ENCODE measurements at regions not wholly inside any gene's neighbourhood (a gene's known extent, or its start where the extent isn't known, plus 50 kb on each side); places are given as distances from the start of the nearest gene placed in this dataset.

DNA sequence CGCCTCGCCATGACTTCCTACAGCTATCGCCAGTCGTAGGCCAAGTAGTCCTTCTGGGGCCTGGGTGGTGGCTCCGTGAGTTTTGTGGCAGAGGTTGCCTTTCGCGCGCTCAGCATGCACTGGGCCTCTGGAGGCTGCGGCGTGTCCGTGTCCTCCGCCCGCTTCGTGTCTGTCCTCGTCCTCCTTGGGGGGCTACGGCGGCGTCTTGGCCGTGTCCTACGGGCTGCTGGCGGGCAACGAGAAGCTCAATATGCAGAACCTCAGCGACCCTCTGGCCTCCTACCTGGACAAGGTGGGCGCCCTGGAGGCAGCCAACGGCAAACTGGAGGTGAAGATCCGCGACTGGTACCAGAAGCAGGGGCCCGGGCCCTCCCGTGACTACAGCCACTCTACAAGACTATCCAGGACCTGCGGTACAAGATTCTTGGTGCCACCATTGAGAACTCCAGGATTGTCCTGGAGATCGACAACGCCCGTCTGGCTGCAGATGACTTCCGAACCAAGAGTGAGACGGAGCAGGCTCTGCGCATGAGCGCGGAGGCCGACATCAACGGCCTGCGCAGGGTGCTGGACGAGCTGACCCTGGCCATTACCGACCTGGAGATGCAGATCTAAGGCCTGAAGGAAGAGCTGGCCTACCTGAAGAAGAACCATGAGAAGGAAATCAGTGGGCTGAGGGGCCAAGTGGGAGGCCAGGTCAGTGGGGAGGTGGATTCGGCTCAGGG, 296.3 kb downstream of the OGFRL1 start:
- Histone ChIP-seq H3K36me3 (ENCODE audit: insufficient read depth, low read depth, low read length) (no peaks in the 10 kb centered on the region), H3K27ac (ENCODE audit: low read length) (no peak overlapping the region), H3K9ac (ENCODE audit: low read depth, low read length) (no peak overlapping the region), H3K27me3 (ENCODE audit: insufficient read depth, low read length) (no peaks in the 10 kb centered on the region), H3K4me3 (ENCODE audit: low read length) (no peak overlapping the region), H3K4me1 (ENCODE audit: insufficient read depth, low read length) (no peaks in the 10 kb centered on the region), H3K9me3 (ENCODE audit: insufficient read depth, low read depth, low read length) (no peaks in the 10 kb centered on the region)

DNA sequence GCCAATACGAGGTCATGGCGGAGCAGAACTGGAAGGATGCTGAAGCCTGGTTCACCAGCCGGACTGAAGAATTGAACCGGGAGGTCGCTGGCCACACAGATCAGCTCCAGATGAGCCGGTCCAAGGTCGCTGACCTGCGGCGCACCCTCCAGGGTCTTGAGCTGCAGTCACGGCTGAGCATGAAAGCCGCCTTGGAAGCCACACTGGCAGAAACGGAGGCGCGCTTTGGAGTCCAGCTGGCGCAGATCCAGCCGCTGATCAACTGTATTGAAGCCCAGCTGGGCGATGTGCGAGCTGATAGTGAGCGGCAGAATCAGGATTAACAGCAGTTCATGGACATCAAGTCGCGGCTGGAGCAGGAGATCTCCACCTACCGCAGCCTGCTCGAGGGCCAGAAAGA, 296.9 kb downstream of the OGFRL1 start:
- H3K4me1 ChIP-seq (ENCODE audit: insufficient read depth, low read length): no peaks in the 10 kb centered on the region
- no peak overlapping the region for H3K27ac ChIP-seq (ENCODE audit: low read length)
- no peaks in the 10 kb centered on the region for H3K9me3 ChIP-seq (ENCODE audit: insufficient read depth, low read depth, low read length)
- no peak overlapping the region for H3K4me3 ChIP-seq (ENCODE audit: low read length)
- H3K36me3 ChIP-seq (ENCODE audit: insufficient read depth, low read depth, low read length): no peaks in the 10 kb centered on the region
- H3K27me3 ChIP-seq (ENCODE audit: insufficient read depth, low read length): no peaks in the 10 kb centered on the region
- H3K9ac ChIP-seq (ENCODE audit: low read depth, low read length): no peak overlapping the region

DNA sequence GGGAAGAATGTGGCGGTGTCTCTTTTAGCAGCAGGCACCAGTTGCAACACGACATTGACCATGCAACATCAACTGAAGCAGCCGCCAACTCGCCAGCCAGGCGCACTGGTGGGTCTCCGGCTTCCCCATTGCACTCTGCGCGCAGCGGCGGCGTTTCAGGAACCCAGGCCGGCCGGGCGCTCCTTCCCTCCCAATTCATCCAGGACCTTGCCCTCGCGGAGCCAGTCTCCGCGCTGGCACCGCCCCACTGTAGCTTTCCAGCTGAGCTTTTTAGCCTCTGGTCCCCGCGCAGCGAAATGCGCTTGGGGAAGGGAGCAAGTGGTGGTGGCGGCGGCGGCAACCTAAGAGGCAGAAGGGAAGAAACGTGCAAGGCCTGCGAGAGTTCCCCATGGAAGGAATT, 297.9 kb upstream of the RIMS1 start:
- Histone ChIP-seq H3K4me1 (ENCODE audit: insufficient read depth, low read length) (no peaks in the 10 kb centered on the region), H3K9me3 (ENCODE audit: insufficient read depth, low read depth, low read length) (peaks cover 2% of the 10 kb centered on the region; the same call in 1 of the 2 replicates), H3K9ac (ENCODE audit: low read depth, low read length) (no peak overlapping the region), H3K36me3 (ENCODE audit: insufficient read depth, low read depth, low read length) (no peaks in the 10 kb centered on the region), H3K4me3 (ENCODE audit: low read length) (no peak overlapping the region), H3K27me3 (ENCODE audit: insufficient read depth, low read length) (no peaks in the 10 kb centered on the region), H3K27ac (ENCODE audit: low read length) (no peak overlapping the region)

DNA sequence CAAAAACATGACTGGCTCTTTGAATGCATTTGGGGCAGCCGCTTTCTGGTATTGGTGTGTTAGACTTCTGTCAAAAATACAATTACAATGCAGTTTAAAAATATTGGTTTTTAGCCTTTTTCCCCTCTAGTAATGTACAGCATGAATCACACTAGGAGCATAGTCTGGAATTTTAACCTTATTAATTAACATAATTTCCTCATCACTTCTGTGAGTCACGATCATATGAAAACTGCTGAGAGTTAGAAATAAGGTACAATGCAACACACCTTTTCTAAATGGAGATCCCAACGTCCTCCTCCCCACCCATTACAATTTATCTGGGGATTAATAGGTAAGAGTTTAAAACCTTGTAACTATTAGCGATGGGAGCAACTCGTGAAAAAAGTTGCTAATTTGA, 297.1 kb upstream of the RIMS1 start:
- Histone ChIP-seq H3K27ac (ENCODE audit: low read length) (no peak overlapping the region), H3K9ac (ENCODE audit: low read depth, low read length) (no peak overlapping the region), H3K4me1 (ENCODE audit: insufficient read depth, low read length) (no peaks in the 10 kb centered on the region), H3K27me3 (ENCODE audit: insufficient read depth, low read length) (no peaks in the 10 kb centered on the region), H3K4me3 (ENCODE audit: low read length) (no peak overlapping the region), H3K9me3 (ENCODE audit: insufficient read depth, low read depth, low read length) (peaks cover 3% of the 10 kb centered on the region; the same call in 1 of the 2 replicates), H3K36me3 (ENCODE audit: insufficient read depth, low read depth, low read length) (no peaks in the 10 kb centered on the region)

DNA sequence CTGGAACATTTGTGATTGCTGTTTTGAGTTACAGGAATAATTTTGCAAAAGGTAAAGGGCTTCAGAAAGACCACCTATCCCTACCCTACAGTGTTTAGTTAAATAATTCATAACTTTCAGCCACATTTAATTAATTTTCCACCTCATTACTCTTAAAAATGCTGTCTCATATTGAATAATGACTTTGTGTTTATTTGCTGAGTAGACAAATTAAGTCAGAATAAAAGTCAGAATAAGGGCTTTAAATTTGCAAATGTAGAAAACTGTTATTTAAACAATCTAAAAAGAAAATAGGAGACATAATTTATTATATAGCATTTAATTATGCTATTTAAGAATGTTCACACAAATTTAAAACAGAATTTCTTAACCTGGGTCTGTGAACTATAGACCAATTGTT, 293.7 kb upstream of the RIMS1 start:
- H3K27me3 ChIP-seq (ENCODE audit: insufficient read depth, low read length): no peaks in the 10 kb centered on the region
- H3K4me1 ChIP-seq (ENCODE audit: insufficient read depth, low read length): no peaks in the 10 kb centered on the region
- H3K27ac ChIP-seq (ENCODE audit: low read length): no peak overlapping the region
- H3K4me3 ChIP-seq (ENCODE audit: low read length): no peak overlapping the region
- H3K36me3 ChIP-seq (ENCODE audit: insufficient read depth, low read depth, low read length): no peaks in the 10 kb centered on the region
- no peak overlapping the region for H3K9ac ChIP-seq (ENCODE audit: low read depth, low read length)
- H3K9me3 ChIP-seq (ENCODE audit: insufficient read depth, low read depth, low read length): peaks cover 3% of the 10 kb centered on the region; the same call in 1 of the 2 replicates

GRCh38 chr6:71599359-71599758, 287.0 kb upstream of the RIMS1 start:
- no peaks in the 10 kb centered on the region for H3K36me3 ChIP-seq (ENCODE audit: insufficient read depth, low read depth, low read length)
- no peak overlapping the region for H3K27ac ChIP-seq (ENCODE audit: low read length)
- H3K9me3 ChIP-seq (ENCODE audit: insufficient read depth, low read depth, low read length): no peaks in the 10 kb centered on the region
- no peak overlapping the region for H3K9ac ChIP-seq (ENCODE audit: low read depth, low read length)
- no peaks in the 10 kb centered on the region for H3K27me3 ChIP-seq (ENCODE audit: insufficient read depth, low read length)
- H3K4me1 ChIP-seq (ENCODE audit: insufficient read depth, low read length): peaks cover 4% of the 10 kb centered on the region; the same call in 1 of the 2 replicates
- no peak overlapping the region for H3K4me3 ChIP-seq (ENCODE audit: low read length)

GRCh38 chr6:71602385-71603007, 283.9 kb upstream of the RIMS1 start:
- Histone ChIP-seq H3K27me3 (ENCODE audit: insufficient read depth, low read length) (no peaks in the 10 kb centered on the region), H3K9me3 (ENCODE audit: insufficient read depth, low read depth, low read length) (no peaks in the 10 kb centered on the region), H3K27ac (ENCODE audit: low read length) (no peak overlapping the region), H3K4me3 (ENCODE audit: low read length) (no peak overlapping the region), H3K9ac (ENCODE audit: low read depth, low read length) (no peak overlapping the region), H3K36me3 (ENCODE audit: insufficient read depth, low read depth, low read length) (no peaks in the 10 kb centered on the region), H3K4me1 (ENCODE audit: insufficient read depth, low read length) (peaks cover 4% of the 10 kb centered on the region; the same call in 1 of the 2 replicates)

GRCh38 chr6:71603021-71603420, 283.3 kb upstream of the RIMS1 start:
- Histone ChIP-seq H3K4me1 (ENCODE audit: insufficient read depth, low read length) (peaks cover 4% of the 10 kb centered on the region; the same call in 1 of the 2 replicates), H3K27me3 (ENCODE audit: insufficient read depth, low read length) (no peaks in the 10 kb centered on the region), H3K9me3 (ENCODE audit: insufficient read depth, low read depth, low read length) (no peaks in the 10 kb centered on the region), H3K9ac (ENCODE audit: low read depth, low read length) (no peak overlapping the region), H3K27ac (ENCODE audit: low read length) (no peak overlapping the region), H3K4me3 (ENCODE audit: low read length) (no peak overlapping the region), H3K36me3 (ENCODE audit: insufficient read depth, low read depth, low read length) (no peaks in the 10 kb centered on the region)

DNA sequence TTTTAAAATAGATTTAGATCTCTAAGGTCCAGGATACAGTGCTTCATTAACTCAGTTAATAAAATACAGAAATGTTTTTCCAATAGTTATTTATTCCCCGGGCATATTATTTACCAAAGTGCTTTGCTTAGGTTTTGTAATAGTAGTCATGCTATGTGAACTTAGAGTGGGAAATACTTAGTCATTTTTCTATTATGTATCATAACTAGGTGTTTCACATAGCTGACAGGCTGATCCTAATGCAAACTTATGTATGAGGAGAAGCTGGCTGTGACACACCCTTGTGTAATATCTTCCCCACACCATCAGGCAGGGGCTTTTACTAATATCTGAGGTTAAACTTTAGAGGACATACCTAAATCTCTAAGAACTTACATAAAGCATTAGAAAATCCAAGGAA, 277.7 kb upstream of the RIMS1 start:
- Histone ChIP-seq H3K9me3 (ENCODE audit: insufficient read depth, low read depth, low read length) (no peaks in the 10 kb centered on the region), H3K27ac (ENCODE audit: low read length) (no peak overlapping the region), H3K36me3 (ENCODE audit: insufficient read depth, low read depth, low read length) (no peaks in the 10 kb centered on the region)

DNA sequence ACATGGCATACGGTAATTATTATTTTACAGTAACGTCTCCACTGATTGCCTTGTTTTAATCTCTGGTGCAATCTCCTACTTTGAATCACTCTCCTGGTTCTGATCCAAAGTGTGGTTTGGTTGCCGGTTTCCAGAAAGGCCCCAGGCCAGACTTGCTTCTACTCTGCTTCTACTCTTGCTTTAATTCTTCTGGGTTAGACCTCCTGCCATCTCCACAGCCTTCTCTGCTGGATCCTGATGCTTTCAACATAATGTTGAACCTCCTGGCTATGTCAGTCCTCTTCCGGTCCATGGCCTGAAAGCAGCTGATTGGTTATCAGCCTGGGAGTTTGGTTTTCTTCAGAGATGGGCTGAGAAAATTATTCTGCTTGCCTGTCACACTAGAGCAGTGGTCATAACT, 266.5 kb upstream of the RIMS1 start:
- Histone ChIP-seq H3K36me3 (ENCODE audit: insufficient read depth, low read depth, low read length) (no peaks in the 10 kb centered on the region), H3K4me1 (ENCODE audit: insufficient read depth, low read length) (no peaks in the 10 kb centered on the region), H3K4me3 (ENCODE audit: low read length) (no peak overlapping the region), H3K9ac (ENCODE audit: low read depth, low read length) (no peak overlapping the region), H3K9me3 (ENCODE audit: insufficient read depth, low read depth, low read length) (no peaks in the 10 kb centered on the region; the same call in 1 of the 2 replicates), H3K27ac (ENCODE audit: low read length) (no peak overlapping the region), H3K27me3 (ENCODE audit: insufficient read depth, low read length) (no peaks in the 10 kb centered on the region)

More for the DNA sequence above, 277.7 kb upstream of the RIMS1 start:
- peaks cover 6% of the 10 kb centered on the region; the same call in 1 of the 2 replicates for H3K4me1 ChIP-seq (ENCODE audit: insufficient read depth, low read length)
- H3K27me3 ChIP-seq (ENCODE audit: insufficient read depth, low read length): no peaks in the 10 kb centered on the region
- H3K4me3 ChIP-seq (ENCODE audit: low read length): no peak overlapping the region
- no peak overlapping the region for H3K9ac ChIP-seq (ENCODE audit: low read depth, low read length)

DNA sequence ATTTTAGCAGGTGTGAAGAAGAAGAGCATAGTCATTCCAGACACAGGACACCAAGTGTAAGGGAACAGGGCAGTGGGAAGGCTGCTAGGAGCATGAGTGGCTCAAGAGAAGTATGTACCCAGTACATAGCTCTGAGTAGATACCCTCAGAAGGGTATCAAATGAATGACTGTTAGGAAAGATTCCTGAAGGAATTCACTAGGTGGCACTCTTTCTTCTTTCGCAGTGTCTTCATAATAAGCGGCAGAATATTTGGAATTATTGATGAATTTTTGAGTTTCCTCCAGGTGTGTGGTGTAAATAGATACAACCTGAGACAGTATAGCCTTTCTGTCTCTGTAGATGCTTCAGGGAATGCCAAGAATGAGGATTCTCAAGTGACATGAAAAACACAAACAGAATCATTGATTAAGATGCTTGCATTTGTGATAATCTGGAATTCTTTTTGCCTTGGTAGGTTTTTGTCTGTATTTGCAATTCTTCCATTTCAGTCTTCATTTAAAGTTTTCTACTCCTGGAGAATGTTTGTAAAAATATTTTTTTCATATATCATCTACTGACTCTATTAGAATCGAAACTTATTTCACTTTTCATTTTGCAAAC, 264.3 kb upstream of the RIMS1 start:
- Histone ChIP-seq H3K27ac (ENCODE audit: low read length) (no peak overlapping the region), H3K36me3 (ENCODE audit: insufficient read depth, low read depth, low read length) (no peaks in the 10 kb centered on the region), H3K4me1 (ENCODE audit: insufficient read depth, low read length) (no peaks in the 10 kb centered on the region), H3K9ac (ENCODE audit: low read depth, low read length) (no peak overlapping the region), H3K9me3 (ENCODE audit: insufficient read depth, low read depth, low read length) (peaks cover 18% of the 10 kb centered on the region), H3K27me3 (ENCODE audit: insufficient read depth, low read length) (no peaks in the 10 kb centered on the region), H3K4me3 (ENCODE audit: low read length) (no peak overlapping the region)

- Histone ChIP-seq H3K4me3 (ENCODE audit: low read length) (no peak overlapping the region), H3K36me3 (ENCODE audit: insufficient read depth, low read depth, low read length) (no peaks in the 10 kb centered on the region), H3K27ac (ENCODE audit: low read length) (no peak overlapping the region), H3K9me3 (ENCODE audit: insufficient read depth, low read depth, low read length) (no peaks in the 10 kb centered on the region), H3K27me3 (ENCODE audit: insufficient read depth, low read length) (no peaks in the 10 kb centered on the region), H3K9ac (ENCODE audit: low read depth, low read length) (no peak overlapping the region), H3K4me1 (ENCODE audit: insufficient read depth, low read length) (no peaks in the 10 kb centered on the region)
These were observed 244.2 kb upstream of the RIMS1 start for GRCh38 chr6:71642120-71642519.
